ENCODE measurements at regions not wholly inside any gene's neighbourhood (a gene's known extent, or its start where the extent isn't known, plus 50 kb on each side); places are given as distances from the start of the nearest gene placed in this dataset.
A peak's percentile ranks its signal among the peaks of the same experiment; 100 is the strongest.

DNA sequence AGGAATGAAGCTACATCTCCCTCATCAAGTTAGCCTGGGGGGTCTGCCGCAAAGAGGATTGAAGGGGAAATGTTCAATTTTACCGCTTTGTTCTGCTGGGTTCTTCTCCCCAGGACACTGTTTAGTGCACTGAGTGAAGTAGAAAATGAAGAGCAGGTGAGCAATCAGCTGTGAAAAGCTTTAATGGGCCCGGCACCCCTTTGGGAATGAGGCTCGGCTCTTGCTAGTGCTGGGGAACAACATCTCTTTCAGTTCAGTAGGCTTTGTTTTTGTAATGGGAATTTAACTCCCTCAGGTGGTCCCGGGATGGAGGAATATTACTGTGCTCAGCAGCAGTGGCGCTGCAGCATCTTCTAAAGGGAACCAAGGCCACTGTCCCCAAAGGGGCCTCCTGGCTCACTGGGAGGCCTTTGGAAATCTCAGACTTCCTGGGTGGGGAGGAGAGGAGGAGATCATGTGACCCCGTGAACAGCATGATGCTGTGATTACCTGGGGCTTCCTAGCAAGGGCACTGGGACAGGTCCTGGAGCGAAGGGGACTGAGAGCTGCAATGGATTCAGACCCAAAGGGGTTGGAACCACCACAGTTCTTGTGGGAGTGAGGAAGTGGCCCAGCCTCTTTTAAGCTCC is 85.2 kb upstream of the MAX start:
- DNase-seq: no peak

DNA sequence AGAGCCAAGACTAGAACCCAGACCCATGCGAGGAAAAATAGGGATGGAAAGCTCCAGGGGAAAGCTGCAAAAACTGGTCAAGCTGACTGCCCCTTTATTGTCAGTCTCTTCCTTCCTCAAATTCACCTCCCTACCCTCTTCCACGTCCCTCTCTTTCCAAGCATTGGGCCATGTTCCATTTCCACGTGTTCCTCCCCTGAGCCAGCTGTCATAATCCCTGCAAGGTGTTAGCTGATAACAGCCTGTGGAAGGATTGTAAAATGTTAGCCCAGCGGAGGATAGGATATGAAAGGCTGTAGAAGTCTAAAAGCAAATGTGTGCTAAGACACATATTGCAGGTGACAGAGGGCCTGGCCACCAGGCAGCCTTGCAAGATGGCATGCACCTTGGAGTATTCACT is 88.0 kb upstream of the MAX start:
- no peak for DNase-seq

DNA sequence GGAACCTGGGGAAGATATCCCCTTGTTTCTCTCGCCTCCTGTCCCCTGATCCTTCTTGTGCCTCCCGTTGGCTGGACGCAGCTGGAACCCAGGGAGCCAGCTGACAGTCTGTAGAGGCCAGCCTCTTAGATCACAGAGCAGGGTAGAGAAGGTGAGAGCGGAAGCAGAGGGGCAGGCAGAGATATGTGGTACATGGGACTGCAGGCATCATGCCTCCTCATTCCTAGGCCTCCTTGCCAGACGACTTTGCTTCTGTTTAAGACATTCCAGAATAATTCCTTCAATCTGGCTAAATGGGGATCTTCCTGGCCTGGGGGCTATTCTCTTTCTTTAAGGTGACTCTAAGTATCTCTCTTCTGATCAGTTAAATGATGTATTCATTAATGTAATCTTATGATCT is 89.4 kb upstream of the MAX start:
- no peak for DNase-seq

DNA sequence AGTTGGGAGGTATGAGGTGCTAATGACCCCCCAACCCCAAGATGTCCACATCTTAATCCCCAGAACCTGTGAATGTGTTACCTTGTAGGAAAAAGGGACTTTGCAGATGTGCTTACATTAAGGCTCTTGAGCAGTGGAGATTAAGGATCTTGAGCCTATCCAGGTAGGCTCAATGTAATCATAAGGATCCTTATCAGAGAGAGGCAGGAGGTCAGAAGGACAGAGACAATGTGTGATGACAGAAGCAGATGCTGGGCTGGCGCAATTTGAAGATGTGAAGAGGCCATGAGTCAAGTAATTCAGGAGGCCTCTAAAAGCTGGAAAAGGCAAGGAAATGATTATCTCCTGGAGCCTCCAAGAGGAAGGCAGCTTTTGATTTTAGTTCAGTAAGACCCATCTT is 90.4 kb upstream of the MAX start:
- no peak for DNase-seq

DNA sequence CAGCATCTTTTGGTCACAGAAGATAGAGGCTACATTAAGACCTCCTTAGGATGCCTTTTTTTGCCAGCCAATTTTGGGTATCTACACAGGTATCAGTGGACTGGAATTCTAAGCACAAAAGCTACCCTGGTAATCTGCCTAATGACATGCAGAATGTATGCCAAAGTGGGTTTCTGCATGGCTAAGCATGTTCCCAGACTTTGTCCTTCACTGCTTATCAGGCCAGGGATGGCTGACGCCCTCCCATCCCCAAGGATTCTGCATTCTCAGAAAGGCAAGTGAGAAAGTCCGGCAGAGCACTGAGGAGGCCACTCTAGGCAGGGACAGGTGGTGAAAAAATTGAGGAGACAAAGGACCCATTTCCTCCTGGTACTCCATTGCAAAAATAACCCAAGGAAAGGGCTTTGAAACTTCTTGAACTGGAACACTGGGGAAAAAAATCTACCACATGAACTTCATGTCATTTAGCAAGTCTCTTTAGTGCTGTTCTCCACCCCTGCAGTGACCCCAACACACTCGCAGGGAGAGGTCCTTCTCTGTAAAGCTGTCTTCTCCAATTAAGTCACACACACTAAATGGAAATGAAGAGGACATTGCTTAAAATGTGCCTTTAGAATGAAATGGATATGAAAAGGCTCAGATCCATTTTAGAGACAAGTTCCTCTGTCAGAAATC is 91.7 kb upstream of the MAX start:
- DNase-seq: no peak

DNA sequence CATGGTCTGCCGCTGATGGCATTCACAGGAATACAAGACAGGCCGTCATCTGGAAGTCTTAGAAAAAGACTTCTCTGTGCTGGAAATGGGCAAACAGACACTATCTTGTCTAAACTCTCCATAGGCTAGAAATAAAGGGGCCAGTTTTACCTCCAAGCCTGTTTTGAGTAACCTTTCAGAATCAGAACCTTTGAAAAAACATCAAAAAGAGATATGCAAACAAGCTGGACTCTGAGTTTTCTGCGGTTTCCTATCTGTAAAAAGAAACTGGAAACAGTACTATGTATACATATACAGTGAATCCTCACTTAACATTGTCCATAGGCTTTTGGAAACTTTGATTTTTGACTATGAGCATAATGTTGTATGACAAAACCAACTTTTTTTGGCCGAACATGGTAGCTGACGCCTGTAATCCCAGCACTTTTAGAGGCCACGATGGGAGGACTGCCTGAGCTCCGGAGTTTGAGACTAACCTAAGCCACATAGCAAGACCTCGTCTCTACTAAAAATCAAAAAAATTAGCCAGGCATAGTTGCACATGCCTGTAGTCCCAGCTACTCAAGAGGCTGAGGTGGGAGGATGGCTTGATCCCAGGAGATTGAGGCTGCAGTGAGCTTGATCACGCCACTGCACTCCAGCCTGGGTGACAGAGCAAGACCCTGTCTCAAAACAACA is 92.9 kb upstream of the MAX start:
- DNase-seq: no peak

DNA sequence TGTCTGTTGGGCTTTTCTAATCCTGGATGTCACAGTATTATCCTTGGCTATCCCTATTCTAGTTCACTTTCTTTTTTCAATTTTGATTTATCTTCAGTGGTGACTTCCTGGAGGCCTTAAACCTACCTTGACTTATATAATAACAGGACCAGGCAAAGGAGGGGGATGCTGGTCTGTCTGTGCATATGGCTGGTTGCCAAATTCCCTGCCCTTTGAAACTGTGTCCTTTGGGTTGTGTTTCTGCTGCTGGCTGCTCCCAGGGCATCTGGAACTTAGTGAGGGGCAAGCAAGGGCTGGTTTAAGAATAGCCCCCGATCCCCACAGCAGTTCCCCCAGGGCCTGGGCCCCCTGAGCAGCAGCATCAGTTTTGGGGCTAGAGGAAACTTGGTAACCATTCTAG is 96.0 kb upstream of the MAX start:
- DNase-seq: no peak

DNA sequence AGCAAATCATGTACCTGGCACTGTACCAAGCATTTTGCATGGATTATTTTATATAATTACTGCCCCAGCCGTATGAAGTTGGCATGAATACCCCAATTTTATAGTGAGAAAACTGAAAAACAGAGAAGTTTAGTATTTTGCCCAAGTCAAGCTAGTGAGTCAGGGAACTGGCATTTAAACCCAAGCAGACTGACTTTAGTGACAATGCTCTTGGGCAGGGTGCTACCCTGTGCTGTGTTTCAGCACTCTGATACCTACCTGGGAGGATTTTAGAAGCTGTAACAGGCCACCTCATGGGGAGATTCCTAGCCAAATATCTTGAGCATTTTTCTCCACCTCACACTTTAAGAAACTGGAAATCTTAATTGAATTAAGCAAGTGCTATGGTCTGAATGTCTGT is 98.1 kb upstream of the MAX start:
- DNase-seq: no peak

DNA sequence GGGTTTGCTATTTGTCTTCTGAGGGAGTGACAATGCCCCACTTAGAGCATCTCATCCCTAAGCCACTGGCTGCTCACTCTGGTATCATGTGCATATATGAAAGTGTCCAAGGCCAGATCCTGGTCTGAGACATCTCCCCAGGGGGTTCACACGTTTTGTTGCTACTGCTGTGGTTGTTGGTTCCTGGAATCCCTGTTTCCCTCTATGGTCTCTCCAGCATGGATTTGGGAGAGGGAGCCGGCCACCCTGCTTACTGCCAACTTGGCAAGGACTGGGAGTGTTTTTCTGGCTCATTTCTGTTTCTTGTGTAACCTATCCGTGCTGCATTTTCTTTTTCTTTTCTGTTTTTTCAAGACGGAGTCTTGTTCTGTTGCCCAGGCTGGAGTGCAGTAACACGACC is 101.3 kb upstream of the MAX start:
- no peak for DNase-seq

DNA sequence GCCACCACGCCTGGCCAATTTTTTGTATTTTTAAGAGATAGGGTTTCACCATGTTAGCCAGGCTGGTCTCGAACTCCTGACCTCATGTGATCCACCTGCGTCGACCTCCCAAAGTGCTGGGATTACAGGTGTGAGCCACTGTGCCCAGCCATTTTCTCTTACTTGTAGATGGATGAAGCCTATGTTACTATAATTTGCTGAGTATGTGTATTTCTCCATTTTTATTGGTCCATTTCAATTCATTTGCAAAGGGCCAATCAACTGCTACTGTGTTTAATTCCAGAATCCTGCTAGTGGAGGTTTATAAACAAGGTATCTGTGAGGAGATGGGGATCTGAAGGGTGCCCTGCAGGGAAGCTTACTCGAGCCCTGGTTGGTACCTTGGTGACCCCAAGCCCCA is 101.7 kb upstream of the MAX start:
- no peak for DNase-seq

DNA sequence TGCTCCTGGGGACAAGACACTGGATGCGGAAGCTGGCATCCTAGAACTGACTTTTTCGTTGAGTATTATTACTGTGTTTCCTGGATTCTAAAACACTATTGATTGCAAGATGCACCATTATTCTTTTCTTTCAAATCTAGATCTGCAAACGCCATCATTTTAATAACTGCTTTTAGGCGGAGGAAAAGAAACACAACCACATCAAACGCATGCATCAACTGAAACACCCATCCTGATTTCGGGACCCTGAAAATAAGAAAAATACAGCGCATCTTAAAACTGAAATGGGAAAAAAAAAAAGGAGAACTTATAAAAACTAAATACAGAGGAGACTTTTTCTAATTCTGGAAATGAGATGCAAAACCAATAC is 103.7 kb upstream of the MAX start:
- DNase-seq: no peak

DNA sequence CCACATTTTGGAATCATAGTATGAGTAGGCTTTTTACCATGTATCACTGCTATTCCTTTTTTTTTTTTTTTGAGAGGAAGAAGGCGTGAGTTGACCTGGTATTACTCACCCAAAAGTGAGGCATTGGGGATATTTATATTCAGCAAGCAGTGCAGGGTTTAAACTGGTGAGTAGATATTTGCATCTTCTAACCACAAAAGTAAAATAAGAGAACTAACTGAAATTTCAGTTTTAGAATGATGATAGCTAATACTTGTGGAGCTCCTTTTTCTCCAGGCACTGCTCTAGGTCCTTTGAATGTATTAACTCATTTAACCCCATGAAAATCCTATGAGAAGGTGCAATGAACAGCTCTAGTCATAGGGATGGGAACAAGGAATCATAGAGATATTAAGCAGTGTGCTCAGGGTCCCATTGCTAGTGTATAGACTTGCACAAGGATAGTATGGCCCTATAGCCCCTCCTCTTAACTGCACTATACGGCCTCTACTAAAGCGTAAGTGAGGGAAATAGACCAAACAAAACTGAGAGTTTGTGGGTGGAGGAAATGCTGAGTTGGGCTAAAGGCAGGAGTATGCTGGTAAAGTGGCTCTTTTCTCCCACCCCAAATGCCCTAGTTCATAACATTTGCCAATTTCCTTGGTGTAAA is 104.3 kb upstream of the MAX start:
- no peak for DNase-seq

DNA sequence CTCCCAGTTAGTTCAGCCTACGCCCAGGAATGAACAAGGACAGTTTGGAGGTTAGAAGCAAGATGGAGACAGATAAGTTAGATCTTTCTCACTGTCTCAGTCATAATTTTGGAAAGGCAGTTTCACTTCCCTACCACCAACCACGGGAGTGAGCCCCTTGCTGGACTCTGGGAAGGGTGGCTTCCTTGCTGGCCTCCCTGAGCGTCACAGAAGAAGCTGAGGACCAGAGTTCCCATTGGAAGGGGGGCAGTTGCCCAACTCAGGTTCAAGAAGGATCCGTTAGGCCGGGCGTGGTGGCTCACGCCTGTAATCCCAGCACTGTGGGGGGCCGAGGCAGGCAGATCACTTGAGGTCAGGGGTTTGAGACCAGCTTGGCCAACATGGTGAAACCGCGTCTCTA is 106.2 kb upstream of the MAX start:
- no peak for DNase-seq

DNA sequence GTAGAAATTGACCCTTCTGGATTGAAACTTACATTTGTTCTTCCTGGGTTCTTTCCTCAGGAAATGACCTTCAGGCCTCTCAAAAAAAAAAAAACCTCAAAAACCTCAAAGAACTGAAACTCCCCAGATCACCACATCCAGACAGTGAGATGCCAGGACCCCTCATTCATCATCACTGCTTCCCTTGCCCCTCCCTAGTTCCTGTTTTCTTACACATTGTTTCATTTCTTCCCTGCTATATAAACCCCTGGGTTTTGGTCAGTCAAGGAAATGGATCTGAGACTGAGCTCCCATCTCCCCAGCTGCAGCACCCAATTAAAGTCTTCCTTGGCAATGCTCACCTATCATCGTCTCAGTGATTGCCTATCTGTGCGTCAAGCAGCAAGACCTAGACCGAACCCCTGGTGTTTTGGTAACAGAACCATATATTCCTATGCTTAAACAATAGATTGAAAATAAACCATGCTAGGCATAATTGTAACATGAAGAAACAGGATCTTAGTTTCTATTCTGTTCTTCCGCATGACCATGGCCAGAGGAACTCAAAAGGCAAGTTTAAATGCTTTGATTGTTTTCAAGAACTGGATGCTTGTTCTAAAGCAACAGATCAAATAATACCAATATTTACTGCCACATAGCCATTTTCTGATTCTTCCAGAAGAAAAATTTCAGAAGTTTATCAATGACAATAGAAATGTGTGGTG is 108.0 kb upstream of the MAX start:
- DNase-seq: peak; percentile 37

DNA sequence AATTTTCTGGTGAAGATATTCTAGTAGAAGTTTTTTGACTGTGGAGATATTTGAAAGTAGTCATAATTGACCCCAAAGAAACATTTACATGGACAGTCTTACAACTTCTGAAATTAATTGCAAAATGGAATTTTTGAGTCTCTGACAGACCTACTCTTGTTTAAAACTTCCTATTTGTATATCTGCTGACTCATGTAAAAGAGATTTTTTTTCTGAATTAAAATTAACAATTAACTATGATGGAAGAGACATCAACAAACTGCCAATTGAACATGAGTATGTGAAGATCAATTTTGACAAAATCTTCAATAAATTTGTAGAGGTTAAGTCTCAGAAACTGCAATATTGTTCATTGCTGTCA is 108.5 kb upstream of the MAX start:
- no peak for DNase-seq

DNA sequence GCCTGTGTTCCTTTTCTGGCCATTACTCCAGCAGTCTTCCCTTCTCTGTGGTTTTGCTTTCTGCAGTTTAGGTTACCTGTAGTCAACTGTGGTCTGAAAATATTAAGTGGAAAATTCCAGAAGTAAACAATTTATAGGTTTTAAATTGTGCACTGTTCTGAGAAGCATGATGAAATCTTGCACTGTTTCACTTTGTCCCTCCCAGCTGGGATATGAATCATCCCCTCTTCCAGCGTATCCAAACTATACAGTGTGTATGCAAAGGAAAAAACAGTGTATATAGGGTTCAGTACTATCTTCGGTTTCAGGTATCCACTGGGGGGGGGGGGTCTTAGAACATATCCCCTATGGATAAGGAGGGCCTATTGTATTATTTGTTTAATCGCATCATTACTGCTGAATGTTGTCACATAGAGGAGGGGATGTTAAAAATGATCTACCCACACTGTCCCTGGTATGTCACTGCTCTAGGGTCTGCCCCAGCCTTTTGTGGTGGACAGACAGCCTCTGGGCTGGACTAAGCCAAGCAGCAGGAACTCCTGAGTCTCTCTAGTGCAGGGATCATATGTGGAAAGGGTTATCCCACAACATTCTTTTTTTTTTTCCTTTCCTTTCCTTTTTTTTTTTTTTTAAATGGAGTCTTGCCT is 109.1 kb upstream of the MAX start:
- no peak for DNase-seq

DNA sequence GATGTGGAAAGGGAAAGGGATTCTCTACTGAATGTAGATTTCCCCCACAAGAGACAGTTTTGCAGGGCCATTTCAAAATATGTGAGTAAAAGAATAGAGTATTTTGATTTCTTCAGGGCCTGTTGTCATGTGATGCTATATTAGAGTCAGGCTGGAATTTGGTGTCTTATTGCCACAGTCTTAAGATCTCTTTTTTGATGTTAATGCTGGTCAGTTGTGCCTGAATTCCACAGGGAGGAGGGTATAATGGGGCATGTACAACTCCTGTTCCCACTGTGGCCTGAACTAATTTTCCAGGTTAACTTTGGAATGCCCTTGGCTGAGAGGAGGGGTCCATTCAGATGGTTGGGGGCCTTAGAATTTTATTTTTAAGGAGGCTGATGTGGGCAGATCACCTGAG is 111.0 kb upstream of the MAX start:
- DNase-seq: no peak

DNA sequence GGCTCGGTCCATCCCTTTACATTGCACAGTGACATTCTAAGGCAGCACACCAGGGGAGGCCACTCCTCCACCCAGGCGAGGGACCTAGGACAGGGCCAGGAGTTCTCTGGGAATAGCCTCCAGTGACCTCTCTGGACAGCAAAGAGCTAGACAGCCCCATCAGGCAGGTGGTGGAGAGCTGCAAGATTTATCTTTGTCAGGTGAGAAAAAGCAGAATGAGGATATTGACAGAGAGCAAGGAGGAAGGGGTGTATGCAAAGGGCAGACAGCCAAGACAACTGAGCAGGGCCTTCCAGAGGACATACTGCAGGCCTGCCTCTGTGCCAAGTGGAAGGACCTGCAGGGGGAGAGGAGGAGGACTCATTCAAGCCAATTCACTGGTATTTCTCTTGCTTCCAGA is 112.4 kb upstream of the MAX start:
- DNase-seq: no peak

DNA sequence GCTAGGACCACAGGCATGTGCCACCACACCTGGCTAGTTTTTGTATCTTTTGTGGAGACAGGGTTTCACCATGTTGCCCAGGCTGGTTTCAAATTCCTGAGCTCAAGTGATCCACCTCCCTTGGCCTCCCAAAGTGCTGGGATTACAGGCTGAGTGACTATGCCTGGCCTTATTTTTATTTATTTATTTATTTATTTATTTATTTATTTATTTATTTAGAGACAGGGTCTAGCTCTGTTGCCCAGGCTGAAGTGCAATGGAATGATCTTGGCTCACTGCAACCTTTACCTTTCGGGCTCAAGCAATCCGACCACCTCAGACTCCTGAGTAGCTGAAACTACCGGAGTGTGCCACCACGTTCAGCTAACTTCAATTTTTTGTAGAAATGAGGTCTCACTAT is 117.0 kb upstream of the MAX start:
- no peak for DNase-seq

DNA sequence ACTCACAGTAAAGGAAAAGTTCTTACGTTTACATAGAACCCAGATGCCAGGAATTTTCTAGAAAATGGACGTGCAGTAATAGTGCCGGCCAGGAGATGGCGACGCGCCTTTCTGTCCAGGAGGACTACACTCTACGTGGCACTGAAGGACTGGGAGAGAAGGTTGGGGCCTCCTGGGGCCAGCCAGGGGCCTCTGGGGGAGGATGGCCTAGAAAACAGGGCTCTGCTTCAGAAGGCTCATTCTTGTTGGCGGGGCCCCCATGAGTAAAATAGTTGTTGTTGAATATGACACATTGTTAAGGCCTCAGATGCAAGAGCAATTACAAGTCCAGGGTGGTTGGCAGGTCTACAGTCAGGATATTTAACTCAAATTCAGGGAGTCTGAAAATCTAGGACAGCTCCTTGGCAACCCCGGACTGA is 120.1 kb upstream of the MAX start:
- peak; percentile 63 for DNase-seq

DNA sequence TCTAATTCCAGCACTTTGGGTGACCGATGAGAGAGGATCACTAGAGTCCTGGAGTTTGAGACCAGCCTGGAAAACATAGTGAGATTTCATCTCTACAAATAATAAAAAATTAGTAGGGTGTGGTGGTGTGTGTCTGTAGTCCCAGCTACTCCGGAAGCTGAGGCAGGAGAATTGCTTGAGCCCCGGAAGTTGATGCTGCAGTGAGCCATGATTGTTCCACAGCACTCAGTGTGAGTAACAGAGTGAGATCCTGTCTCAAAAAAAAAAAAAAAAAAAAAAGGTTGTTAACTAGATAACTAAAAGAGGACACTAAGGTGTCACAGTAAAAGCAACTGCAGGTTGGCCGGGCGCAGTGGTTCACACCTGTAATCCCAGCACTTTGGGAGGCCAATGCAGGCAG is 121.3 kb upstream of the MAX start:
- peak; percentile 27 for DNase-seq

DNA sequence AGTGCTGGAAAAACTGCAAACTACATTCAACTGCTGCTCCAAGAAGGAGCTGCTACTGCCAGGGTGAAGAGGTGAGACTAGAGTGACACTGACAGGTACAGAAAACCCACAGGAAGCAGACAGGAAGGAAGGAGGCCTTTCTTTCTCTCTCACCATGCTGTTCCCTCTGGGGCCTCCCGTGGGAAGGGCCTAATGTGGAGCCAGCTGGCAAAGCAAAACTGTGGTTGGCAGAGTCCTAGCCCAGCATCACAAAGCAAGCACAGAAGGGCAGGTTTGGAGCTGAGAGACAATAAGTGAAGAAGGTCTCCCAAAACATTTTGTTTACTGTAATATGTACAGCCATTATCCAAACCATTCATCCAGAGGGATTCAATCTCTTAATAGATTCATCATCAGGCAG is 122.5 kb upstream of the MAX start:
- DNase-seq: no peak
